H1 (cell line): ENCODE measurements at regions not wholly inside any gene's neighbourhood (a gene's known extent, or its start where the extent isn't known, plus 50 kb on each side); places are given as distances from the start of the nearest gene placed in this dataset.

Experiments
- CEBPB ChIP-seq: IDR thresholded peaks from 2 replicates; pipeline ENCODE4 v1.6.1; 2012; ENCODE audit warnings: low read depth, low read length
- JUN ChIP-seq: IDR thresholded peaks from 2 replicates; pipeline ENCODE4 v1.6.1; 2011; ENCODE audit warnings: low read depth, mild to moderate bottlenecking, improper control_type of control experiment, low read length
- SP1 ChIP-seq: IDR thresholded peaks from 2 replicates; pipeline ENCODE4 v1.6.1; 2011; ENCODE audit warnings: low read depth, low read length

DNA sequence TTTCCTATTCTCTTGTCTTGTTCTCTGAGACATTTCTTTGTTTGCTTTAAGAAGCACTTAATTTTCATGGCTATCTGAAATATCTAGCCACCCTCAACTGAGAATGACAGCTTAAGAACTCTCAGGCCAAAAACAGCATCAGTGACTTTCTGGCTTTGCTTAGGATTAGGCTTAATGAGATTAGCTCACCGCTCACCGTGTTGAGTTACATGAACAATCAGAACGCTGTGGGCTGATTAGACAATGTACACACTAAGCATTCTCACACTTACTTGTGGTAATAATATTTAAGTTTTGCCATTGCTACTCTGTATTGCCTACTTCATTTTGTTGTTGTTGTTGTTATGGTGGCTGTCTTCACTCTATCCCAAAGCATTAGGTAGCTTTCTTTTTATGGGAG, 1283.6 kb downstream of the UQCRFS1 start:
- no peak for TF ChIP-seq SP1
- no peak for TF ChIP-seq JUN
- no peak for TF ChIP-seq CEBPB
